ENCODE measurements at regions not wholly inside any gene's neighbourhood (a gene's known extent, or its start where the extent isn't known, plus 50 kb on each side); places are given as distances from the start of the nearest gene placed in this dataset.
"Not testable (repeated sequence)": the region's sequence is repeated elsewhere in the genome, so short reads cannot be mapped to it uniquely, and the experiment has no call there.

- DNase-seq (ENCODE audit: low spot score) = no peak
Observed at GRCh38 chr7:1342090-1342640, 109.5 kb downstream of the UNCX start.

GRCh38 chr7:1343551-1343950 lies 110.9 kb downstream of the UNCX start:
- DNase-seq (ENCODE audit: low spot score) = no peak

DNA sequence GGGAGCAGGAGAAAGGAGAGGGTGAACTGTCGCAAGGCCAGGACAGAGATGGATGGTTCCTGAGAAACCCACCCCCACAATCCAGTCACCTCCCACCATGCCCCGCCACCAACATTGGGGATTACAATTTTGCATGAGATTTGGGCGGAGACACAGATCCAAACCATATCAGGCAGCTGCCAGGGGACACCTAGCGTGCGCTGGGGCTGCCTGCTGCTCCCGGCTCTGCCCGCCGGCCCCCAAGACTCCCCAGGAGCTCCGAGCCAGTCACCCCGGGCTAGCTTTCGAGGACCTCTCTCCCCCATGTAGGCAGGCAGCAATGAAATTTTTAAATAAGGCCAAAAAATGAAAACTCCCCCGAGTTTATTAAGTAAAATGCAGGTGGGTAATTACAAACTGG lies 111.7 kb downstream of the UNCX start:
- no peak for DNase-seq (ENCODE audit: low spot score)

DNA sequence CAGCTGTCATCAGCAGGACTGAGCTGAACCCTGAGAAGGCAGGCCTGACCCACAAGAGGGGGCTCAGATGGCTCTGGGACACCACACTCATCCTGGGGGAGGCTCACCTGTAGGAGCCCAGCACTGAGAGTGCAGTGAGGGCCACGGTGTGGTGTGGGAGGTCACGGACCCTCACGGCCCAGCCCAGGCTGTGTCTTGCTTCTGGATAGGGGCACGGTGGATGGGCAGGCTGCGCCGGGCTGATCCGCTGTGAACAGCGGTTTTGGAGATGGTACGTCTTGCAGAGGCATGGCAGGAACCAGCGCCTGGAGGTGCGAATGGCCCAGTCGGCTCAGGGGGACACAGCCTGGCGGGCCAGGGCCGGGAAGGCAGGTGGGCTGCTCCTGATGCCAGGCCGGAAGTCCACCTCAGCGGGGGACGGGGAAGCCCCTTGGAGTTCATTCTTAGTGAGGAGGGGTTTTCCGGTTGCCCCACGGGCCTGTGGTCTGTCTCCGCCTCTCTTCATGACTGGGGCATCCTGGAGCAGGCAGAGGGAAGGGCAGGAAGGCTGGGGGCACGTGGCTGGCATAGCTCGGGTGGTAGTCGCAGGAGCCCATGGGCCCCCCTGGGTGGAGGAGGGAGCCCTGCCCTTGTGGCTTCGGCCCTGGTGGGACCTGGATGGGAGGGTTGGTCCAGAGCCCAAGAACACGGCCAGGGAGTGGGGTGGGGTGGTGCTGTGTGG lies 112.5 kb downstream of the UNCX start:
- DNase-seq (ENCODE audit: low spot score) = no peak

DNA sequence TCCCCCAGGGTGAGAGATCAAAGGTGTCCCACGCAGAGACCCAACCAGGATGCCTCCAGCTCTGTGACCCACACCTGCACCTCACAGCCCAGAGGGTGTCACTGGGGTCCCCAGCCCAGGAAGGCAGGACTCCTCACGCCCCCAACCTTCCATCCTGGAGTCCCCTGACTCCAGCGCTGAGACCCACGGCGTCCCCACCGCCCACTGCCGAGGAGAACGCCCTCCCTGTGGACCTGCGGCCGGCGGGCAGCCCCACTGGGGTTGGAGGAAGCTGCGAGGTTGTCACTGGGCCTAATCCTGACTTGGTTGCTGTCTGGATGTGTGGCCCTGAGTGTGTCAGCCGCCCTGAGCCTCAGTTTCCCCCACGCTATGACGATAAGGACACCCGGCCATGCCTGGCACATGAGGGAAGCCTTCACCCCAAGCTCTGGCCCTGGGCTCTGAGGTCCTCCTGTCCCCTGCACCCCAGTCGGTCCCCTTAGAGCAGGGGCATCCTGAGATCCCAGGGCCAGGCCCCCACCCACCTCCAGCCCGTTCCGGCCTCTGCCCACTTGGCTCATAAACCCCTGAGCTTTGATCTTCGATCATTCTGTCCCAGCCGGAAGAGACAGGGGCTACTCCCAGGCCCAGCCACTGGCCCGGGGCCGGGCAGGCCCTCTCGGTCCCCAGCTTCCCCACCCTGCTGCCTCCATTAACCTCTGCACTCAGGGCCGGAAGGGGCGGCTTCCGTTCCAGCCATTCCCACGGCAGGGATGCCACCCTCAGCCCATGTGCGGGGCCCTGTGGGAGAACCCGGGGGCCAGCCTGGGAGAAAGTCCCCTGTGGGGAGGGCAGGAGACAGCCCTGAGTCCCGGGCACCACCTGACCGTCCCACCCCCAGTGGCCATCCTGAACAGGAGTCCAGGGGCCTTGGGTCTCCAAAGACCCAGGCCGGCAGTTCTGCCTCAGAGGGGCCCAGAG lies 113.2 kb downstream of the MICALL2 start:
- no peak for DNase-seq (ENCODE audit: low spot score)

DNA sequence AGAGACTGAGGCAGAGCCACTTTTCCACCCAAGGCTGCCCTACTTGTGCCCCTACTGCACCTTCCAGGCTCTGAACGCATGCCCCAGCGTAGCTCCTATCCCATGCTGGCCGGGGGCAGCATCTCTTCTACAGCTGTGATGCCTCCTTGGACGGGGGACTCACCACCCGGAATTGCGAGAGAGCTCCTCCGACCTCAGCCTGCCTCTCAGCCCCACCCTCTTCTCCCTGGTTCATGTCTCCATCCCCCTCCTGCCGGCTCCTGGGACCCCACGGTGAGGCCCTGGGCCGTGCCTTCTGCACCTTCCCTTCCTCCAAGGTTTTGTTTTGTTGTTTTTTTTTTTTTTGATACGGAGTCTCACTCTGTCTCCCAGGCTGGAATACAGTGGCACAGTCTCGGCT lies 112.4 kb downstream of the MICALL2 start:
- no peak for DNase-seq (ENCODE audit: low spot score)

DNA sequence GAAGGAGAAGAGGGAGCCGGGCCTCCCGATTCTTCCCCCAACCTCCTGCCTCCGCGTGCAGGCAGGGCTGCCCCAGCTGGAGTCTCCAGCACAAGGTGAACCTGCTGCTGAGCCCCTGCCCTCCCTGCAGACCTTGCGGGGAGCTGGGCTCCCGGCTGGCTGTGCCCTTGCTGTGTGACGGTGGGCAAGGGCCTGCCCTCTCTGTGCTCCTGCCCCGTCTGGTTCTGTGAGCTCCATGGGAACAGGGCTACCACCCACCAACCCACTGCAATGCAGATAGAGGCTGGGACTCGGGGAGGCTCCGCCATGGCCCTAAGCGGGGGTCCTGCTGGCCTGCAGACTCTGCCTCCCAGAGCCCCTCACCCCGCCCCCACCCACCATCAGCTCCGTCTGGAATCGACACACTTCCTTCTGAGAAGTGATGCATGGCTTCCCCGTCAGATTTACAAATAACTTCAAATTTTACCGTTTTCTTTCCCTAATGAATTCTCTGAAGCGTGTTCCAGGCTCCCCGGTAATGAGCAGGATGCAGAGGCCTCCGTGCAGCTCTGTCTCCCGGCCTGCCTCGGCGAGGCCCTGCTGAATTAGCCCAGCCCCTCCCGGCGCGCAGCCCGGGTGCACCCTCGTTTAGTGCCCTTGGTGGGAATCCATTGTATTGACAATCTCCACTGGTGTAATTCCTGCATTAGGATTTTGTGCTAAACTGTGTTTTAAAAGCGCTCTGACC lies 111.0 kb downstream of the MICALL2 start:
- DNase-seq (ENCODE audit: low spot score) = no peak

- no peak for DNase-seq (ENCODE audit: low spot score)
Observed at GRCh38 chr7:1348823-1349335, 110.4 kb downstream of the MICALL2 start.

- DNase-seq (ENCODE audit: low spot score) = no peak
Observed at GRCh38 chr7:1349351-1349761, 109.9 kb downstream of the MICALL2 start.

- DNase-seq (ENCODE audit: low spot score) = no peak
Observed at GRCh38 chr7:1351881-1352625, 107.2 kb downstream of the MICALL2 start.

DNA sequence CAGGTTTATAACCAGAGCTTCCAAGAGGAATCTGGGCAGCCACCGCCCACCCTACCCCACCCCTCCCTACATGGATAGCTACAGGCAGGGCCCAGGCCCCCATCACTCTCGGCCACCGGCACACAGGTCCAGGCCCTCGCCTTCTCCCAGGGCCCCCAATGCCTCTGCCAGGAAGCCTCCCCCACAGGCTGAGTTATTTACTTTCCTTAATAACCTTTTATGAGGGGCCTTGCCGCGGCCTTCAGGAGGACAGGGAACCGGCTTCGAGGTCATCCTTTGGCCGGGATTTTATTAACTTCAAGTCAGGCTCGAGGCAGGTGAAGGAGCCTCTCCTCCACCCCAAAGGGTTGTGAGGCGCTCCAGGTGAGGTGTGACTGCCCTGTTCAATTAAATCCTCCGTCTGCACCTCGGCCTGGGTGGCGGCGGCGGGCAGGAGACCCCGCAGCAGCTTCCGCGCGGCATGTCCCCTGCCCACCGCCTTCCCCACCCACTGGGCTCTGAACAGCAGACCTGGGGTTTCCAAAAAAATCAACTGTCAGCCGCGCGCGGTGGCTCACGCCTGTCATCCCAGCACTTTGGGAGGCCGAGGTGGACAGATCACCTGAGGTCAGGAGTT lies 106.5 kb downstream of the MICALL2 start:
- DNase-seq (ENCODE audit: low spot score) = no peak

GRCh38 chr7:1354661-1355567 lies 104.4 kb downstream of the MICALL2 start:
- DNase-seq (ENCODE audit: low spot score) = no peak

DNA sequence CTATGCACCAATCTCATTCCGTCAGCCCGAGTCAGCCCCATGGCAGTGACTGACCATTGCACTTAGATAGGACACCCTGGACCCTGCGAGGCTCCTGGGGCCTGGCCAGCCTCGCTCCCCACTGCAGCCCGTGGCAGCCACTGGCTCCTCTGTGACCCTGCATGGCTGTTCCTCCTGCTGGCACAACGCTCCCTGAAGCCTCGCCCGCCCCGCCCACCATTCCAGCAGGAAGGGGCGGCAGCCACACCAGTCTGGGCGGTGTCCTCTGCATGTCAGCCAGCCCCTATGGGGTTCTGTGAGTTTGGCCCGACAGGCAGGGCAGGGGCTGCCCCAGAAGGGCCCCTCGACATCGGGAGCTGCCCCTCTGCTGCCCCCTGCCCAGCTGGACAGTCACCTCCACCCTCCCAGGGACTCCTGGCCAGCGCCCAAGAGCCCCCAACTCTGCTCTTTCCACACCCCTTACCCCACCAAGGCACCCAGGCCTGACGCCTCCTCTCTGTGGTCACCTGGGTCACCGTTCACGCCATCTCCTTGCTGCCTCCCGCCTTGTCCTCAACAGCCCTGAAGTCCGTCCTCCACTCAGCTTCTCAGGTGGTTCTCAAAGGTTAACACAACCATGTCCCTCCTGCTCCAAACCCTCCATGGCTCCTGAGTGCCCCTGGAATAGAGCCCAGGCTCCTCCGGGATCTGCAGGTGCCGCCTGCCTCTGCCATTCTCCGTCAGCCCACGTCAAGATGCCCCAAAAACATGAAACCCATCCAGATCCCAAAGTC lies 103.5 kb downstream of the MICALL2 start:
- no peak for DNase-seq (ENCODE audit: low spot score)

GRCh38 chr7:1356853-1357252 lies 102.4 kb downstream of the MICALL2 start:
- not testable (repeated sequence) for DNase-seq (ENCODE audit: low spot score)

- DNase-seq (ENCODE audit: low spot score) = not testable (repeated sequence)
Observed at GRCh38 chr7:1357260-1357600, 102.0 kb downstream of the MICALL2 start.

- no peak for DNase-seq (ENCODE audit: low spot score)
Observed at GRCh38 chr7:1357601-1358271, 101.5 kb downstream of the MICALL2 start.

DNA sequence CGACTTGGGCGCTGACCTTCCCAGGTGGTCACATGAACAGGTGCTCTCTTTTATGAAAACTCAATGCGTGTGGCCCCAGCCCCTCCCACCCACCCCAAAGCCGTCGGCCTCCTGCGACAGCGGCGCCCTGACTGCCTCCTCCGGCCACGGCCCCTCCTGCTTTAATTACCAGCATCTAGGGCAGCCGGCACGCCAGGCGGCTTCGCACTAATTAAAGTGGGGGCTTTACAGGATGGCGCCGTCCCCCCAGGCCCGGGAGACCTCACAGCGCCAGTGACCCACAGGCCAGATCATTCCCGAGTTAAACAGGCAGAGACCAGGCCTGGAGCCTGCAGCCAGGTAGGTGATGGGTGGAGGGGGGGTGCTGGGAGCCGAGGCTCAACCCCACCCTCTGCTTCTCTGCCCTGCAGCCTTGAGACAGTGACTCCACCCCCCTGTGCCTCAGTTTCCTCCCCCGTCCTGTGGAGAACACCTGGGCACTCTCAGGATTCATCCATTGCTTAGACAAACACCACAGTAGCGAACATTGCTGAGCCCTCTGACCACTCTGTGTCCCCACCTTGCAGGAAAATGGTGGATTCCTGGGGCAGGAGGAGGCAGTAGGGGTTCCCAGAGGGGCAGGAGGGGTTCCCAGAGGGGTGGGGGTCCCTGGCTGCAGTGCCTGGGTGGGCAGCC lies 100.8 kb downstream of the MICALL2 start:
- no peak for DNase-seq (ENCODE audit: low spot score)

GRCh38 chr7:1359051-1359400 lies 100.2 kb downstream of the MICALL2 start:
- DNase-seq (ENCODE audit: low spot score) = no peak
